Activated naive CD4-positive, alpha-beta T cell treated with anti-CD3 and anti-CD28 coated beads for 36 hours (primary cell): ENCODE measurements at regions not wholly inside any gene's neighbourhood (a gene's known extent, or its start where the extent isn't known, plus 50 kb on each side); places are given as distances from the start of the nearest gene placed in this dataset.
"Not testable (repeated sequence)": the region's sequence is repeated elsewhere in the genome, so short reads cannot be mapped to it uniquely, and the experiment has no call there.

ENCODE experiments used
- CTCF ChIA-PET: fragments of 350-600 bp; sonication (Branson Sonifier 250); formaldehyde crosslinking; loops from one replicate; lab custom pipeline; 2021; ENCODE audit warnings: antibody characterized with exemption; lab: Charles Lee
- DNase-seq: peaks from one replicate; pipeline ENCODE4 v3.0.0-alpha.2; 2020
- H3K27ac Mint-ChIP-seq: one replicate; pipeline ENCODE4 v1.8.0; 2021; ENCODE audit warnings: mild to moderate bottlenecking, mixed read lengths
- H3K27me3 Mint-ChIP-seq: one replicate; pipeline ENCODE4 v1.8.0; 2021; ENCODE audit warnings: low read depth, mixed read lengths
- H3K36me3 Mint-ChIP-seq: one replicate; pipeline ENCODE4 v1.8.0; 2021; ENCODE audit warnings: low read depth, mixed read lengths
- H3K4me1 Mint-ChIP-seq: one replicate; pipeline ENCODE4 v1.8.0; 2021; ENCODE audit warnings: low read depth, mixed read lengths
- H3K4me3 Mint-ChIP-seq: one replicate; pipeline ENCODE4 v1.8.0; 2021; ENCODE audit warnings: mild to moderate bottlenecking, moderate library complexity, mixed read lengths
- H3K9me3 Mint-ChIP-seq: one replicate; pipeline ENCODE4 v1.8.0; 2021; ENCODE audit warnings: mixed read lengths
- intact Hi-C: fragments of 100-400 bp; cut with micrococcal nuclease; formaldehyde crosslinking; loops from one replicate; pipeline ENCODE4 v1.15.1; 2023

DNA sequence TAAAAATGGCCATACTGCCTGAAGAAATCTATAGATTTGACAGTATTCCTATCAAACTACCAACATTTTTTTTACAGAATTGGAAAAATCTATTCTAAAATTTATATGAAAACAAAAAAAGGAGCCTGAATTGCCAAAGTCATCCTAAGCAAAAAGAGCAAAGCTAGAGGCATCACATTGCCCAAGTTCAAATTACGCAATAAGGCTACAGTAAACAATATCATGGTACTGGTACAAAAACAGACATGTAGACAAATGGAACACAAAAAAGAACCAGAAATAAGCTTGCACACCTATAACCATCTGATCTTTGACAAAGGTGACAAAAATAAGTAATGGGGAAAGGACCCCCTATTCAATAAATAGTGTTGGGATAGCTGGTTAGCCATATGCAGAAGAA, 50.2 kb upstream of the THSD7B start:
- intact Hi-C loops, result no loop called here
- Mint-ChIP-seq H3K4me1 (no peaks in the 10 kb centered on the region), H3K4me3 (no peak overlapping the region), H3K27ac (no peak overlapping the region), H3K27me3 (no peaks in the 10 kb centered on the region), H3K9me3 (no peaks in the 10 kb centered on the region), H3K36me3 (no peaks in the 10 kb centered on the region)
- no peak for DNase-seq
- CTCF ChIA-PET, result no interaction called here

DNA sequence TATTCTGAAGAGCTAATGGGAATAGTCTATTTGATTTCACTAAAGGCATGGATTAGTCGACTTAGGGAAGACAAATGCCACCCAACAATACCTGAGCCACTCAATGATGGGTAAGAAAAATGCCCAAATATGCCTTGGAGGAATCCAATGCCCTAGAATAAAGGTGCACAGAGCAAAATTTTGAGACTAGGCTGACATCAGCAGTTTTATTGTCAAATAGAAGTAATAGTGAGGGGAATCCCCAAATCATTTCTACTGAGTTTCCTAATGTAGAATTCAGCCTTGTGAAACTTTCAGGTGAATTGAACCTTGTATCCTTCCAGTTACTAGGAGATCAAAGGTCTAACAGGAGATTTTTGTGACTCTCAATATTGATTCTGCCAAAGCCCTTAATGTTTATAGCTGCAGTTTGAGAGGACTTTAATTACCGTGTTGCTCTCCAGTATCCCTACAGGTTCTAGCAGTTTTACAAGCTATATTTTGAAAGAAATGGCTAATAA, 50.8 kb upstream of the THSD7B start:
- Mint-ChIP-seq H3K4me3 (no peak overlapping the region), H3K36me3 (no peaks in the 10 kb centered on the region), H3K27me3 (no peaks in the 10 kb centered on the region), H3K9me3 (no peaks in the 10 kb centered on the region), H3K4me1 (no peaks in the 10 kb centered on the region), H3K27ac (no peak overlapping the region)
- intact Hi-C loops, result no loop called here
- DNase-seq, result no peak
- CTCF ChIA-PET, result no interaction called here

DNA sequence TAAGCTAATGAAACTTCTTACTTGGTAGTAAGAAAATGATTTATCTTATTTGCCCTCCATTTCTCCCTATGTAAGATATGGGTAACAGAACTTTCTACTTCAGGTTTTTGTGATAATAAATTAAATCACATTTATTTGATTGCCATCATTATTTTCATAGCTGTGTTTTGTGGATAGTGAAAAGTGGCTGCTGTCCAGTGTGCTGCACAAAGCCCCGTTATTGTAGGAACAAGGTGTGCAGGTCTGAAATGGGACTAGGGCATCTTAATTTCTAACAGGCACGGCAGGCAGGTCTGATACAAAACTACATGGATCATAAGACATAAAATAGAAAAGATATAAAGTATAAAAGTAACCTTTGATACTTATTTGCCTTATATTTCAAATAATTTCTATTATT, 51.6 kb upstream of the THSD7B start:
- Mint-ChIP-seq H3K4me1 (no peaks in the 10 kb centered on the region), H3K9me3 (no peaks in the 10 kb centered on the region), H3K36me3 (no peaks in the 10 kb centered on the region), H3K27ac (no peak overlapping the region), H3K4me3 (no peak overlapping the region), H3K27me3 (no peaks in the 10 kb centered on the region)
- CTCF ChIA-PET, result interaction anchor here (0.7 kb wide), 1 partner anchor 1821 kb away, joined by 10 read pairs; no protein-coding TSS in a partner anchor
- DNase-seq, result no peak
- intact Hi-C loops, result no loop called here

DNA sequence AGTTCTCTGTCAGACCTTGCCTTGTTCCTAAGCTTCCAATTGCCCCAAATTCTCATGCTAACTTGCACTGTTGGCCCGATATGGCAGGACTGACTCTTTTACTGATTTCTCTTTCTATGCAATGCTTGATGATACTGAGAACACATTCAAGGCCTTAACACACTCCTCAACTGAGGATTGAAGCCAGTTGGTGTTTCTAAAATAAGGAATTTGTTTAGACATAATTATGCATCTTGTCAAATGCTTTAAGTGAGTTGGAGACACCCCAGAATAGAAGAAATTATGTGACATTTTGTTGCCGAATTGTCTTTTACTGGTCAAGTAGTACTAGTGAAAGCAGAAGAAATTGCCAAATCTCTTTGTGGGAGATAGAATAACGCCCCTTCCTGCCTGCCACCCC, 60.0 kb upstream of the THSD7B start:
- Mint-ChIP-seq H3K4me3 (no peak overlapping the region), H3K27me3 (no peaks in the 10 kb centered on the region), H3K9me3 (no peaks in the 10 kb centered on the region), H3K36me3 (no peaks in the 10 kb centered on the region), H3K4me1 (no peaks in the 10 kb centered on the region), H3K27ac (no peak overlapping the region)
- intact Hi-C loops, result no loop called here
- CTCF ChIA-PET, result no interaction called here
- DNase-seq, result no peak

DNA sequence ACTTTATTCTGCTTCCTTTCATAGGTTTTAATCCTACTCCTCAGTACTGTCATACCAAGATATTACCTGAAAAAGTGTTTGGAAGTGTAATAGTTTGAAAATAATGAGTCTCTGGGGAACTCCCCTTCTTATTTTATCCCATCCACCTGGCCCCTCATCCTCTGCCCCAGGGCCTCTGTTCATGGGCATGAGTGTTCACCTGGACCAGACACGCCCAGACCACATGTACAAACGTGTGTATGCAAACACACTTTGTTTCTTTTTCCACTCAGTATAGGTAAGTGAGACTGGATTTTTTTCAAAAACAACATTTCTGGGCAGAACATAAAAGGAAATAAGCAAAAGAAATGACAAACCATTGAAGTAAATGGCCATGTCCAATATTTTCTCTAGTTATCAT, 62.1 kb upstream of the THSD7B start:
- Mint-ChIP-seq H3K9me3 (no peaks in the 10 kb centered on the region), H3K4me1 (no peaks in the 10 kb centered on the region), H3K36me3 (no peaks in the 10 kb centered on the region), H3K27ac (no peak overlapping the region), H3K4me3 (no peak overlapping the region), H3K27me3 (no peaks in the 10 kb centered on the region)
- DNase-seq, result no peak
- intact Hi-C loops, result no loop called here
- CTCF ChIA-PET, result no interaction called here

DNA sequence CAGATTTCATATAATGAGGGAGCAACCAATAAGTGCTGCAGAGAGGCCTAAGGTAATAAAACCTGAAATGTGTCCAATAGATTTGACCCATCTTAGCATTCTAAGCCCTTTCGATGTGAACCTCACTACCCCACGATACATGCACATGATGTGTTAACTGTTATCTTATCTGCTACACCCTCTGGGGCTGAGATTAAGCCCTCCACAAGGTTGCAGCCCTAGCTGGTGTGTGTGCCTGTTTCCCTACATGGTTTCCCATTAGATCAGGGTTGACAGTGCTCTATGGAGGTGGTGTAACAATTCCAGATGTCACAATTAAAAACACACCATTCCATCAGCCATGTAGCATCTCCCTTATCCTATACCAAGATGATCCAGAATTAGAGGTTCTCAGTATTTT, 68.9 kb upstream of the THSD7B start:
- Mint-ChIP-seq H3K4me3 (no peak overlapping the region), H3K4me1 (no peaks in the 10 kb centered on the region), H3K27me3 (no peaks in the 10 kb centered on the region), H3K36me3 (no peaks in the 10 kb centered on the region), H3K27ac (no peak overlapping the region), H3K9me3 (no peaks in the 10 kb centered on the region)
- CTCF ChIA-PET, result no interaction called here
- intact Hi-C loops, result no loop called here
- DNase-seq, result no peak

DNA sequence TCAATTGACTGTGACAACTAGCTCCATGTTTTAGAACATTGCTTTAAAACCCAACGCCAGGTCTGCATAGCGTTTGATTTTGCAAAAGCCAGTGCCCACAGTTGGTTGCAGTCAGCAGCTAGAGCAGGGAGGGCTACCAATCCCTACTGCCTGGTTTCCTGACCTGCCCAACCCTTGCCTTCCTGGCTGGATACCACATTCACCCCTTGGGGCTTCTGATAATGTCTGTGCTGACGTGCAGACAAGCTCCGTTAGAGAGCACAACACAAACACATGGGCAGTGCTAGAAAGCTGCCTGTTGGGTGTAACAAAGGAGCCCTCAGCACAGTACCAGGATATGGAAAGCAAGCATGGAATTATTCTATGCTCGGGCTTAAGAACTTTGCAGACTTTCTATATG, 71.4 kb upstream of the THSD7B start:
- H3K36me3 Mint-ChIP-seq, result no peaks in the 10 kb centered on the region
- H3K27me3 Mint-ChIP-seq, result no peaks in the 10 kb centered on the region
- no peak for DNase-seq
- no peak overlapping the region for H3K4me3 Mint-ChIP-seq
- H3K27ac Mint-ChIP-seq, result no peak overlapping the region
- H3K4me1 Mint-ChIP-seq, result no peaks in the 10 kb centered on the region
- H3K9me3 Mint-ChIP-seq, result peaks cover 5% of the 10 kb centered on the region
- CTCF ChIA-PET, result interaction anchor here (1.1 kb wide), 1 partner anchor 43 kb away, joined by 4 read pairs; no protein-coding TSS in a partner anchor
- intact Hi-C loops, result no loop called here

DNA sequence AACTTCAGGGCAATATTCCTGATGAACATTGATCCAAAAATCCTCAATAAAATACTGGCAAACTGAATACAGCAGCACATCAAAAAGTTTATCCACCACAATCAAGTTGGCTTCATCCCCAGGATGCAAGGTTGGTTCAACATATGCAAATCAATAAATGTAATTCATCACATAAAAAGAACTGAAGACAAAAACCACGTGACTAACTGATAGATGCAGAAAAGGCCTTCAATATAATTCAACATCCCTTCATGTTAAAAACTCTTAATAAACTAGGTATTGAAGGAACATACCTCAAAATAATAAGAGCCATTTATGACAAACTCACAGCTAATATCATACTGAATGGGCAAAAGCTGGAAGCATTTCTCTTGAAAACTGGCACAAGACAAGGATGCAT, 85.3 kb upstream of the THSD7B start:
- H3K9me3 Mint-ChIP-seq, intact Hi-C loops, H3K27ac Mint-ChIP-seq, CTCF ChIA-PET, H3K4me3 Mint-ChIP-seq, H3K4me1 Mint-ChIP-seq, H3K27me3 Mint-ChIP-seq, H3K36me3 Mint-ChIP-seq, DNase-seq: not testable (repeated sequence)

DNA sequence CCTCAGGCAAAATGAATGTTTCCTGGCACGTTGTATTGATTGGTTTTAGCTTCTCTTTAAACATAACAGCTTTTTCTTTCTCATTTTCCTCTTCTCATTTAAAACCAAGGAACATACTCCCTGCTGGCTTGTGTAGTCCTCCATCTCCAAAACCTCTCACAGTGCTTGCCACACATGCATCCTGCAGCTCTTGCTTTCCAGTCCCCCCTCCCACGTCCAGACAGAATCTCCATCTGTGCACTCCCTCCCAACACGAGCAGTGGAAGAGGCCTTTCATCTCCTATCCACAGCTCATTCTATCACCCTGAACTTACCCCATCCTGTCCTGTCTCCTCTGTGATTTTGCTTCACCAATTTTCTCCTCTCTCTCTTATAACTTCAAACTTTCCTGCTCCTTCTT, 99.6 kb upstream of the THSD7B start:
- Mint-ChIP-seq H3K9me3 (no peaks in the 10 kb centered on the region), H3K4me3 (no peak overlapping the region), H3K36me3 (no peaks in the 10 kb centered on the region), H3K27ac (no peak overlapping the region), H3K4me1 (no peaks in the 10 kb centered on the region), H3K27me3 (no peaks in the 10 kb centered on the region)
- intact Hi-C loops, result loop anchor here (1.0 kb wide), 1 partner anchor 242 kb away; no protein-coding TSS in a partner anchor
- CTCF ChIA-PET, result interaction anchor here (0.6 to 0.7 kb wide), 2 partner anchors 97 to 850 kb away, joined by 3 to 6 read pairs; no protein-coding TSS in a partner anchor
- no peak for DNase-seq

DNA sequence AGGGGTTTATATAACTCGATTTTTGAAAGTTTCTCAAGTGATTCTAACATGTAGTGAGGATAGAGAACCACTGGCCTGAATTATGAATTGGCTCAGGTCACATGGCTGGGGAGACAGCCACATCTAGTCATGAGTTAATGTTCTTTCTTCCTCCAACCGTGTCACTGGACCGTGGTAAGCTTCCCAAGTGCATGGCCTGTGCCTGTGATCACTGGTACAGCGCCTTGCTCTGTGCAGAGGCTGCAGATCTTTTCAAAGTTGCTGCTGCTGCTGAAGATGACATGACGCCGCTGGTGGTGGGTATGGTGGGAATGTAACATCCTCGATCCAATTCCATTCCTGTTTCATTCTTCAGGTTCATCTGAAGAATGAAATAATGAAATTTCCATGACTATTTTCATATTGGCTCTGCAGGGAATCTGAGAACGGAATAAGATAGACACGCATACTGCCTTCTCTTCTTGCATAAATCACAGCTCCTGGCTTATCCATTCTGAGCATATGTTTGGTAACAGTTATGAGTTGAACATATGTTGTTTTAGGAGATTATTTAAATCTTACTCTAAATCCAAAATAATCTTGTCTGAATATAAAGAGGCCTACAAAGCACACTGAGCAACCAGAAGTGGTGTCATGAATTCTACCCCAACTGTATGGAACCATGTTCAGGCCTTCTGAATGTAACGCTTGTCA, 100.5 kb upstream of the THSD7B start:
- Mint-ChIP-seq H3K27ac (no peak overlapping the region), H3K27me3 (no peaks in the 10 kb centered on the region), H3K4me3 (no peak overlapping the region), H3K9me3 (no peaks in the 10 kb centered on the region), H3K36me3 (no peaks in the 10 kb centered on the region), H3K4me1 (no peaks in the 10 kb centered on the region)
- intact Hi-C loops, result no loop called here
- no peak for DNase-seq
- CTCF ChIA-PET, result no interaction called here

DNA sequence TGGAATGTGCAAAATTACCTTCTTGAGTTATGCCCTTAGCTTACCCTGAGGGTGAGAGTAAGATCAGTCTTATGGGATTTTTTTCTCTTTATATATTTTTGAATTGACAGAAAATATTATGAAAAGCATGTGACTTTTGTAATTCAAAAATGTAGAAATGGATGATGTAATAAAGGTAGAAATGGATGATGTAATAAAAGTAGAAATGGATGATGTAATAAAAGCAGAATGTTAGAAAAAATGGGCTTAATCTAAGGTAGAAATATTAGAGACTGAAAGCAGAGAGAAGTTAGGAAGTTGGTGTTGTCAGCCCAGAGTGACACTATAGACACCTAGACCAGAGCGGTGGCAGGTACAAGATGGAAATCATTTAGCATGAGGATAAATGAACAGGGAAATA, 107.1 kb upstream of the THSD7B start:
- CTCF ChIA-PET, result no interaction called here
- no peaks in the 10 kb centered on the region for H3K36me3 Mint-ChIP-seq

DNA sequence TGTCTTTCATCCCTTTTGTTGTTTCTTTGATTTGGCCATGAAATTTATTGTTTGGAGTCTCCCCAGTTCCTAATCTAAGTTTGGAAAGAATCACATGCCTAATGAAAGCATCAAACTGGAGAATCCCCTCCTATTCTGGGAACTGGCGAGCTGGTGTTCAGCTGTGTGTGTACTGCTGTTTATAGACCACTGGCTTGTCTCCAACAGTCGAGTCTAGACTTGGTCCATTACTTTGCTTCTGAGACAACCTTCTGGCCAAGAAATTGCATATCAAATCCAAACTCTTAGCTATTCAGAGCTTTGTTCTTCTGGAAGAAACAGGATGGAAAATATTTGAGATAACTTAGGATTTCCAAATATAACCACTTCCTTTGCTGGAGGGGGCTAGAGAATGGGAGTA, 111.5 kb upstream of the THSD7B start:
- Mint-ChIP-seq H3K9me3 (no peaks in the 10 kb centered on the region), H3K4me3 (no peak overlapping the region), H3K4me1 (no peaks in the 10 kb centered on the region), H3K27me3 (peaks cover 10% of the 10 kb centered on the region), H3K36me3 (no peaks in the 10 kb centered on the region), H3K27ac (no peak overlapping the region)
- intact Hi-C loops, result no loop called here
- no peak for DNase-seq
- CTCF ChIA-PET, result no interaction called here

More for the DNA sequence above, 107.1 kb upstream of the THSD7B start:
- no peak for DNase-seq
- H3K4me3 Mint-ChIP-seq, result no peak overlapping the region
- no peaks in the 10 kb centered on the region for H3K4me1 Mint-ChIP-seq
- peaks cover 7% of the 10 kb centered on the region for H3K27me3 Mint-ChIP-seq
- H3K9me3 Mint-ChIP-seq, result no peaks in the 10 kb centered on the region
- intact Hi-C loops, result no loop called here
- no peak overlapping the region for H3K27ac Mint-ChIP-seq

DNA sequence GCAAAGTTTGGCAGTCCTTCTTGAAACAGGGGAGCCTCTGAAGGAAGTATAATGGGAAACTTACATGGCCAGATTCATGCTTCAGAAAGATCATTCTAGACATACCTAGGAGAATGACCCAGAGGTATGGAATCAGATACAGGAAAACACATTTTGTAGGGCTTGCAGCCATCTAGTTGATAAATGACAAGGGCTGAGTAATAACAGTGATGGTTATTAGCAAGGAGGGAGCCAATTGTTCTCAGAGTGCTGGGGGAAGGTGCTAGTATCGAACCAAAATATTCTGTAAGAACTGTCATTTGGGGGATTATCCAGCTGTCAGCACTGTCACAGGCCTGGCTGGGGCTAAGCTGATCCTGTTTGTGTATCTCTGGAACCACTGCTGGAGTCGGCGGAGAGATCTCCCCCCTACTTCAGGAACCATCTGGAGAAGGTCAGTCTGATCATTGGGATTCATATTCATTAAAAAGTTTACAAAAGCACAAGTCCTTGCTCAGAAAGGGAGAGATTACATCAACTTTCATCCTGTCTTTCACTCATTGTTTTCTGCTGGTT, 113.8 kb upstream of the THSD7B start:
- no peak for DNase-seq
- intact Hi-C loops, result no loop called here
- Mint-ChIP-seq H3K4me1 (no peaks in the 10 kb centered on the region), H3K36me3 (no peaks in the 10 kb centered on the region), H3K9me3 (no peaks in the 10 kb centered on the region), H3K27me3 (peaks cover 10% of the 10 kb centered on the region), H3K4me3 (no peak overlapping the region), H3K27ac (no peak overlapping the region)
- CTCF ChIA-PET, result interaction anchor here (0.6 kb wide), 1 partner anchor 17 kb away, joined by 3 read pairs; no protein-coding TSS in a partner anchor
